CD4-positive, alpha-beta T cell treated with Interleukin-17A for 1 hour (primary cell): ENCODE measurements at regions not wholly inside any gene's neighbourhood (a gene's known extent, or its start where the extent isn't known, plus 50 kb on each side); places are given as distances from the start of the nearest gene placed in this dataset.

ENCODE experiments used
- DNase-seq: peaks from one replicate; pipeline ENCODE4 v3.0.0-alpha.2; 2020

- DNase-seq, result no peak
These were observed 113.0 kb upstream of the SLC10A2 start for GRCh38 chr13:103178986-103179943.

- no peak for DNase-seq
These were observed 108.7 kb upstream of the SLC10A2 start for GRCh38 chr13:103174966-103175365.

- no peak for DNase-seq
These were observed 102.8 kb upstream of the SLC10A2 start for GRCh38 chr13:103168901-103169508.

GRCh38 chr13:103164251-103164650 lies 98.0 kb upstream of the SLC10A2 start:
- DNase-seq, result no peak

GRCh38 chr13:103161476-103161875 lies 95.3 kb upstream of the SLC10A2 start:
- DNase-seq, result no peak

GRCh38 chr13:103157434-103158145 lies 91.4 kb upstream of the SLC10A2 start:
- DNase-seq, result no peak

GRCh38 chr13:103157016-103157415 lies 90.8 kb upstream of the SLC10A2 start:
- DNase-seq, result no peak

- no peak for DNase-seq
These were observed 90.3 kb upstream of the SLC10A2 start for GRCh38 chr13:103156346-103156998.

- DNase-seq, result no peak
These were observed 87.2 kb upstream of the SLC10A2 start for GRCh38 chr13:103153466-103153865.

GRCh38 chr13:103147961-103148360 lies 81.7 kb upstream of the SLC10A2 start:
- no peak for DNase-seq

GRCh38 chr13:103145442-103145841 lies 79.2 kb upstream of the SLC10A2 start:
- no peak for DNase-seq

- no peak for DNase-seq
These were observed 77.2 kb upstream of the SLC10A2 start for GRCh38 chr13:103143432-103143831.

GRCh38 chr13:103142151-103142550 lies 75.9 kb upstream of the SLC10A2 start:
- no peak for DNase-seq

GRCh38 chr13:103140001-103140671 lies 73.9 kb upstream of the SLC10A2 start:
- DNase-seq, result no peak

GRCh38 chr13:103134271-103134670 lies 68.1 kb upstream of the SLC10A2 start:
- DNase-seq, result no peak

GRCh38 chr13:103133556-103133955 lies 67.3 kb upstream of the SLC10A2 start:
- no peak for DNase-seq

GRCh38 chr13:103130681-103131210 lies 64.5 kb upstream of the SLC10A2 start:
- DNase-seq, result no peak

GRCh38 chr13:103130146-103130545 lies 63.9 kb upstream of the SLC10A2 start:
- DNase-seq, result no peak
